HUDEP-2 (cell line): ENCODE measurements at regions not wholly inside any gene's neighbourhood (a gene's known extent, or its start where the extent isn't known, plus 50 kb on each side); places are given as distances from the start of the nearest gene placed in this dataset.
"Not testable (repeated sequence)": the region's sequence is repeated elsewhere in the genome, so short reads cannot be mapped to it uniquely, and the experiment has no call there.

Experiments
- DNase-seq, 76 experiments: peaks; one replicate each; lab custom pipeline; 2025; ENCODE audit not compliant: unreplicated experiment in 76 of 76; lab: John Stamatoyannopoulos, UW

DNA sequence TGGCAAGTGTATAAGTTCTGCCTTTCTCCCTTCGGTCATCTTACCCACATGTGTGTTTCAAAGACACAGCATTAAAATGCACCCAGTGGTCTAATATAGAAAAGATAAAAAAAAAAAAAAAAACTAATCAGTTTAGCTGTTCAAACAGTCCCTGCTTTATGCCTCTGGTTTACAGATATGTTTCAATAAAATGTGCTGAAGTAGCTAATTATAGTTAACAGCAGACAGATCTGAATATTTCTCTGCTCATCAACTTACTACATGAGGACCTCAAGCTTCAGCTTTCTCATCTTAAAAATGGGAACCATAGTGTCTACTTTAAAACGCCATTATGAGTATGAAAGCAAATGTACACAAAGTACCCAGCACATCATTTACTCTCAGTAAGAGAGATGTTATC, 280.6 kb upstream of the DEFB112 start:
- DNase-seq = no peak

DNA sequence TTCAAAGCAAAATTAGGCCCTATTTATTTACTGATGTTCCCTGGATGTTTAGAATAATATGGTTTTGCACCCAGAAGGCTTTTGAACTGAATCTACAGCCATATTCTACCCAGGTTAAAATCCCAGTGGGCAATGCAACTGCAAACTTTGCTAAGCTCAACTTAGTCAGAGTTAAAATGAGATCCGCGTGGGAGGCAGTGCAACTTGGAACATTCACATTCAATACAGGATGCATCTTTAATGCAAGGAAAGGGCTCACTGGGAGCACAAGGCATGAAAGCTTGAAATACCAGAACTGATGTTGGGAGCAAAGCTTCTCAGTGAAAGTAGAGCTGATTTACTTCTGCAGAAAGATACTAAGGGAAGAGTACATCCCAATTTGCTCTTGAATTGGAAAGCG, 281.2 kb upstream of the DEFB112 start:
- DNase-seq = no peak

DNA sequence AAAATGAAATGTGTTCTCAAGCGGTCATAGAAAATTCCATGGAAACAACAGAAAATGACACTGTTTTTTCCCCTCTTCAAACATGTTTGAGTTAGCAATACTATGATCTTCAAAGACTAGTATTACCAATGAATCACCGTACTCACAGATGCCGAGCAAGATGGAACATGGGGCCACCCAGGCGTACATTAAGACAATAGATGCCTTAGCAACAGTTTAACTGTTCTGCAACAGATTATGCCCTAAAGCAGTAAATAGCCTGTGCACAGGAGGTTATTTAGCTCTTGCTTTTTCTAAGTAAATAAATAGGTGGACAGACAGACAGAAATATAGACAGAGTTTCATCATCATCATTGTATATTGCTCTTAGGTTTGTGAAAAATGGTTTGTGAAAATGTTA, 284.0 kb upstream of the DEFB112 start:
- no peak for DNase-seq

GRCh38 chr6:50337532-50338122, 287.9 kb upstream of the DEFB112 start:
- DNase-seq = no peak

- peak in 13 of 76 experiments; percentile 3 to 55 (median 17) for DNase-seq
Measured at GRCh38 chr6:50353603-50354002, 303.9 kb upstream of the DEFB112 start.

DNA sequence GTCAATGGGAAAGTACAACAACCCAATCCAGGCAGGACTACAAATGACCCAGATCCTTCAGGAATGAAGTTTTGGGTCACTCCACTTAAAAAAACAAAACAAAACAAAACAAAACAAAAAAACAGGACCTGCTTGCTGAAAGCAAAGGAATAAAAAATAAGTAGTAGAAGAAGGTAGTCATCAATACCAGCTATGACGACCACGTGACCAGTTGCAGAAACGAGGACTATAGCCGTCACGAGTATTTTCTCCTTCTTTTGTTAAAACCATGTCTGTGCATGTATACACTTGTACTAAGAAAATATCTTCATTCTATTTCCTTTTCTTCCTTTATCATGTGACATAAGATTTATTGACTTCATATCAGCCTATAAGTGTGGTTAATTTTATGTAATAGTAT, 308.4 kb upstream of the DEFB112 start:
- no peak for DNase-seq

DNA sequence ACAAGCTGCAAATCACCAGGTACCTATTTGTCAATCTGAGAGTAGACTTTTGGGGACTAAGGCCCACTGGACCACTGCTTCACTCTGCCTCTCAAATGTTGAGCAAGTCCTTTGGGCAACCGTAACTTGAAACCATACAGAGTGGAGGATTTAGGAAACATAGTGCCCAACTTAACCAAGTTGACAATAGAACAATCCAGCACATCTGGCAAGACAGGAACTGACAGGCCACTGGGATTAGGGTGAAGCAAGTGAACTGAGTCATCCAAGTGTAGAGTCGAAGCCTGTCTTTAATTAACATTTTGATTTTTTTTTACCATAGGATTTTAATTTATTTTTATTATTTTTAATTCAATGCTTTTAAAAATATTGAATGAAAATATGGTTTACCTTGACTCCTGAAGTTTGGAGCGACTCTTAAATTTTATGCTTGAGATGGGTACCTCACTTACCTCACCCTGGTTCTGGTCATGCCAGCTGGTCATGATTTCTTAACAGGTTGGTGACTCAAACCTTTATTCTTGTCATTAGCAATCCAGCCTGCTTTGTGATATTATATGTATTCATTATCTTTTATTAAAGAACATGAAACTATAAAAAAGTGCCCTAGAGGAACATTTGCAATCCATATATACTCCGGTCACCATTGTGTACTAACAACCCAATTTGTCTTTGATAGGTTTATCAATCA, 312.1 kb upstream of the DEFB112 start:
- no peak for DNase-seq

DNA sequence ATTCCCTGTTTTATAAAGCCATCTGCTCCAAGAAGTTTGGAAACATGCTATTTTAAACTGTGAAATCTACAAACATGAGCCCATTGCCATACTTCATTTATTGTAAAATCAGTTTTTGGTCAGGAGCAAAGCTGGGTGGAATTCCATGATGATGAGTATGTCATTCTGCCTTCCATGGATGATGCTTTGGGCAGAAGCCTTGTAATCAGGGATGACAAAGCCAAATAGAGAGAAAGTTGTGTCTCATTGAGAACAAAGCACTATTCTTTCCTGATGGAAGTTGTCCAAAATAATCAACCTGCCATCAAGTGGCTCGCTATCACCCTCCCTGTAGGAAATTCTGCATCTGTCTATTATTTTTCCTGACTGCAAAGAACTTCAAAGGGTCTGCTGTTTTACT, 313.0 kb upstream of the DEFB112 start:
- no peak for DNase-seq

DNA sequence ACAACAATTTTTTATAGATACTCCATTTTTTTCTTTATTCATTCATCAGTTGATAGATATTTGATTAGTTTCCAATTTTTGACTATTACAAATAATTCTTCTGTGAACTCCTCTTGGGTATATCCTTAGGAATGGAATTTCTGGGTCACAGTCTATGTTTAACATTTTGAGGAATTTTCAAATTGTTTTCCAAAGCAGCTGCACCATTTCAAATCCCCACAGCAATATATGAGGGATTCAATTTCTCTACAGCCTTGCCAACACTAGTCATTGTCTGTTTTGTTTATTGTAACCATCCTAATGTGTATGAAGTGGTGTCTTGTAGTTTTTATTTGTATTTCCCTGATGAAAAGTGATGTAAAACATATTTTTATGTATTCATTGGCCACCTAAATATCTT, 320.3 kb upstream of the DEFB112 start:
- no peak for DNase-seq

- DNase-seq = no peak
Measured at GRCh38 chr6:50380406-50381098, 330.8 kb upstream of the DEFB112 start.

- peak in 3 of 76 experiments; percentile 2 to 23 (median 2) for DNase-seq
Measured at GRCh38 chr6:50381099-50381415, 331.3 kb upstream of the DEFB112 start.

GRCh38 chr6:50390416-50390815, 322.9 kb upstream of the TFAP2D start:
- no peak for DNase-seq

- not testable (repeated sequence) for DNase-seq
Measured at GRCh38 chr6:50394139-50394538, 319.2 kb upstream of the TFAP2D start.

DNA sequence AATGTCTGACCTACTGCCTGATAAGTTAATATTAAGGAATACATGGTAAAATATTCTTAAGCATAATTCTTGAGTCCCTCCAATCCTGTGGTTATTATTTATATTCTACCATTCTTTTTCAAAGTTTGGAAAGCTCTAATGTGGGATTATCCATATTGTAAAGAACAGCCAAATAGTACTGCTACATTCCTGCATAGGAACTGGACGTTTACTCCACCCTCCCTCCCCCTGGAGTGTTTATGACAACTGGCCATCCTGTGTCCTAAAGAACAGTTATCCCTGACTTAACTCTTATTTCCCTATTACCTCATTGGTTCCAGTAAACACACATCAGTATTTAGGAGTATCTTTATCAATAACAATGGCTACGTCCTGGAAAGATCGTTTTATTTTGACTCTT, 308.7 kb upstream of the TFAP2D start:
- no peak for DNase-seq

DNA sequence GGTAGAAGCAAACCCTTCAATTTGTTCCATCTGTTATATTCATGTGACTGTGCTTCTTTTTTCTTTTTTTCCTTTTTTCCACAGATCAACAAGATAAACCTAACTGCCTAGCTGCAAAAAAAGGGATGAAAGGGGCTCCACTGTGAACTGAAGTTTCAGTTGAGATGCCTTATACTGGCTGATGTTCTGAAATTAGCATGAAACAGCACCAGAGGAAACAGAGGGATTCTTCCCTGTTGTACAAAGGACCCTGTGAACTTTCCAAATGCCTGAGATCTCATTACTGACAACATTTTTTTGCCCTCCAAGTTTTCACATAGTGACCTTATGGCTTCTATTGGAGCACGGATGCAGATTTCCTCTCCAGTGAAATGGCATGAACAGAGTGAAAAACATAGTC, 302.7 kb upstream of the TFAP2D start:
- DNase-seq = no peak

GRCh38 chr6:50421041-50421440, 292.3 kb upstream of the TFAP2D start:
- not testable (repeated sequence) for DNase-seq

DNA sequence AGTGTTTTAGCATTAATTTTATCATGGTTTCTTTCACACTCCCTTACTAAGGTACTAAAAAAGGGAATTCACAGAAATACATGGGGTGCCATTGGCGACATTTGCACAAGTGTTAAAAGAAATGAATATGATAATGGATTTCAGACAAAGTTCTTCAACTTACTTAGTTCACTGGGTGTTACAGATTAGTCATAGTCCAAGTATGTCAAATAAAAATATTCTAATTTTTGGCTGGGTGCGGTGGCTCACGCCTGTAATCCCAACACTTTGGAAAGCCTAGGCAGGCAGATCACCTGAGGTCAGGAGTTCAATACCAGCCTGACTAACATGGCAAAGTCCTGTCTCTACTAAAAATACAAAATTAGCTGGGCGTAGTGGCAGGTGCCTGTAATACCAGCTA, 286.1 kb upstream of the TFAP2D start:
- no peak for DNase-seq

DNA sequence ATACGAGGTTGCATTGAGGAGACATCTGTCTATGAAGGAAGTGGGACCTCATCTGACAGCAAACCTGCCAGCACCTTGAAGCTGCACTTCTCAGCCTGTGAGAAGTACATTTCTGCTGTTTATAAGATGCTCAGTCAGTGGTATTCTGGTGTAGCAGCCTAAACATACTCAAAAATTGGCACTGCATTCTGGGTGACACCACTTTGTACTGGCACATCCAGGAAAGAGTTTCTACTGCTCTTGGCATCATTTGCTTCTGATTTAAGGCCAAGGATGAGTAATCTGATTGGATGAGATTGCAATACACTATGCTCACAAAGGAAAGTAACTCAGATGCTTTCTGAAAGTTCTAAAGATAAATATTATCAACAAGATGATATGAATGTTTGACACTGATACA, 275.4 kb upstream of the TFAP2D start:
- DNase-seq = no peak

GRCh38 chr6:50442531-50443040, 270.7 kb upstream of the TFAP2D start:
- no peak for DNase-seq

GRCh38 chr6:50443144-50443543, 270.2 kb upstream of the TFAP2D start:
- no peak for DNase-seq

DNA sequence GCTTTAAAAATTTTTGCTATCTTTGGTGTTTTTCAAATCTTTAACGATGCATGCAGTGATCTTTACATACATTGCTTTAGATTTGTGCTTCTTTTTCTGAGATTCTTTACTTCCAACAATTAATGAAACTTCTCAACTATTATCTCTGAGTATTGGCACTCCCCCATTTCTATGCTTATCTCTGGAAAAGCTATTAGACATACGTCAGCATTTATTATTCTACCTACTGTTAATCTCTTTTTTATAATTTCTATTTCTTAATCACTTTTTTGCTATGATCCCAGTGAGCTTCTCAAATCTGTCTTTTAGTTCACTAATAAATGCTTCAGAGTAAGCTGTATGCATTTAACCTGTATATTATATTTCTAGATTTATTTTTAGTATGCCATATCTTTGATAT, 264.2 kb upstream of the TFAP2D start:
- no peak for DNase-seq

DNA sequence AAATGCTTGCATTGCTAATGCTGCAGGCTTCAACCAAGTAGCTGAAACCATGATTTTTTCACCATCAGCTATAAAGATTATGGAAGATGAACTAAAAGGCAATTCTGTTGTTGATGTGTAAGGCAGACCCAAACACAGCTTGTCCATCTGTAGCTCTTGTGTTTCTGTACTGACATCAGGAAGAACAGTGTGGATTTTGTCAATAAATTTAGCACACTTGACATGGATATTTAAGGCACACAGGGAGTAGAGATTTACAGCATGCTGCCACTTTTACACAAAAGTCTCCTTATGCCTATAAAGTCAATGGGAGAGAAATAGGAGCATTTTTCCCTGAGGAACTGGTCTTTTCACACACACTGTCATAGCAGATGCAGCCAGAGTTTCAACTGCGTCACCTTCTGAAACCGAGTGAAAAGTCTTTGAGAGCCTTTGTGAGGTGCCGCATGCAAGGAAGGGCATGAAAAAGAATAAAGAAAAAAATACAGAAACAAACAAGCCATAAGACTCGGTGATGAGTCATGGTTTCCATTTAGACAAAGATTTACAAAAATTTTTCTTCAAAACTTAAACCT, 261.4 kb upstream of the TFAP2D start:
- no peak for DNase-seq
